Mucosa of stomach (tissue), 1 donor: ENCODE measurements at regions not wholly inside any gene's neighbourhood (a gene's known extent, or its start where the extent isn't known, plus 50 kb on each side); places are given as distances from the start of the nearest gene placed in this dataset.

Source experiments
- H3K27me3 ChIP-seq: one replicate; pipeline ENCODE4 v1.7.0; 2013; ENCODE audit warnings: mild to moderate bottlenecking, low read length; ENCODE audit not compliant: control insufficient read depth, insufficient read depth
- H3K36me3 ChIP-seq: one replicate; pipeline ENCODE4 v1.7.0; 2013; ENCODE audit warnings: low read length; ENCODE audit not compliant: control insufficient read depth, insufficient read depth
- H3K4me1 ChIP-seq: one replicate; pipeline ENCODE4 v1.7.0; 2013; ENCODE audit warnings: mild to moderate bottlenecking, low read length; ENCODE audit not compliant: control insufficient read depth, insufficient read depth
- H3K4me3 ChIP-seq: one replicate; pipeline ENCODE4 v1.7.0; 2013; ENCODE audit warnings: low read length
- H3K9ac ChIP-seq: one replicate; pipeline ENCODE4 v1.7.0; 2013; ENCODE audit warnings: mild to moderate bottlenecking, low read length, moderate library complexity
- H3K9me3 ChIP-seq: one replicate; pipeline ENCODE4 v1.7.0; 2013; ENCODE audit warnings: mild to moderate bottlenecking, low read length, moderate library complexity; ENCODE audit not compliant: control insufficient read depth
- donor health status: Pancreatic carcinoma.

- no peaks in the 10 kb centered on the region for H3K36me3 ChIP-seq
- H3K4me1 ChIP-seq, result no peaks in the 10 kb centered on the region
- H3K4me3 ChIP-seq, result no peak overlapping the region
These were observed 121.1 kb downstream of the PDCD6IP start for GRCh38 chr3:33919312-33920120.

GRCh38 chr3:33920511-33920910 is 122.1 kb downstream of the PDCD6IP start:
- Histone ChIP-seq H3K9ac (no peak overlapping the region), H3K4me1 (no peaks in the 10 kb centered on the region), H3K27me3 (peaks cover 5% of the 10 kb centered on the region), H3K36me3 (no peaks in the 10 kb centered on the region), H3K9me3 (no peaks in the 10 kb centered on the region), H3K4me3 (no peak overlapping the region)

More at GRCh38 chr3:33919312-33920120, 121.1 kb downstream of the PDCD6IP start:
- peaks cover 5% of the 10 kb centered on the region for H3K27me3 ChIP-seq
- no peak overlapping the region for H3K9ac ChIP-seq
- H3K9me3 ChIP-seq, result no peaks in the 10 kb centered on the region

GRCh38 chr3:33921608-33922007 is 123.2 kb downstream of the PDCD6IP start:
- Histone ChIP-seq H3K4me3 (no peak overlapping the region), H3K36me3 (no peaks in the 10 kb centered on the region), H3K4me1 (no peaks in the 10 kb centered on the region), H3K27me3 (no peaks in the 10 kb centered on the region), H3K9ac (no peak overlapping the region), H3K9me3 (no peaks in the 10 kb centered on the region)

GRCh38 chr3:33926998-33927605 is 128.7 kb downstream of the PDCD6IP start:
- no peaks in the 10 kb centered on the region for H3K27me3 ChIP-seq
- H3K9me3 ChIP-seq, result no peaks in the 10 kb centered on the region
- no peaks in the 10 kb centered on the region for H3K36me3 ChIP-seq
- no peaks in the 10 kb centered on the region for H3K4me1 ChIP-seq
- no peak overlapping the region for H3K4me3 ChIP-seq
- H3K9ac ChIP-seq, result no peak overlapping the region

- H3K36me3 ChIP-seq, result no peaks in the 10 kb centered on the region
- H3K27me3 ChIP-seq, result no peaks in the 10 kb centered on the region
- H3K9me3 ChIP-seq, result no peaks in the 10 kb centered on the region
- H3K9ac ChIP-seq, result no peak overlapping the region
- H3K4me3 ChIP-seq, result no peak overlapping the region
- H3K4me1 ChIP-seq, result no peaks in the 10 kb centered on the region
These were observed 131.4 kb downstream of the PDCD6IP start for GRCh38 chr3:33929813-33930212.

GRCh38 chr3:33931512-33931911 is 133.1 kb downstream of the PDCD6IP start:
- Histone ChIP-seq H3K27me3 (no peaks in the 10 kb centered on the region), H3K4me1 (no peaks in the 10 kb centered on the region), H3K36me3 (no peaks in the 10 kb centered on the region), H3K4me3 (no peak overlapping the region), H3K9ac (no peak overlapping the region), H3K9me3 (no peaks in the 10 kb centered on the region)

GRCh38 chr3:33932010-33932764 is 133.8 kb downstream of the PDCD6IP start:
- Histone ChIP-seq H3K36me3 (no peaks in the 10 kb centered on the region), H3K4me1 (no peaks in the 10 kb centered on the region), H3K4me3 (no peak overlapping the region), H3K27me3 (no peaks in the 10 kb centered on the region), H3K9ac (no peak overlapping the region), H3K9me3 (no peaks in the 10 kb centered on the region)

GRCh38 chr3:33936171-33936920 is 137.9 kb downstream of the PDCD6IP start:
- Histone ChIP-seq H3K9me3 (no peaks in the 10 kb centered on the region), H3K36me3 (no peaks in the 10 kb centered on the region), H3K4me3 (no peak overlapping the region), H3K4me1 (no peaks in the 10 kb centered on the region), H3K9ac (no peak overlapping the region), H3K27me3 (no peaks in the 10 kb centered on the region)

GRCh38 chr3:33936921-33937525 is 138.6 kb downstream of the PDCD6IP start:
- no peaks in the 10 kb centered on the region for H3K36me3 ChIP-seq
- H3K9me3 ChIP-seq, result no peaks in the 10 kb centered on the region
- H3K4me3 ChIP-seq, result no peak overlapping the region
- no peaks in the 10 kb centered on the region for H3K27me3 ChIP-seq
- no peaks in the 10 kb centered on the region for H3K4me1 ChIP-seq
- H3K9ac ChIP-seq, result no peak overlapping the region

- H3K27me3 ChIP-seq, result no peaks in the 10 kb centered on the region
- no peaks in the 10 kb centered on the region for H3K36me3 ChIP-seq
- no peak overlapping the region for H3K9ac ChIP-seq
- no peaks in the 10 kb centered on the region for H3K4me1 ChIP-seq
- no peaks in the 10 kb centered on the region for H3K9me3 ChIP-seq
- no peak overlapping the region for H3K4me3 ChIP-seq
These were observed 139.2 kb downstream of the PDCD6IP start for GRCh38 chr3:33937628-33938027.

- Histone ChIP-seq H3K9ac (no peak overlapping the region), H3K4me3 (no peak overlapping the region), H3K9me3 (no peaks in the 10 kb centered on the region), H3K36me3 (no peaks in the 10 kb centered on the region), H3K27me3 (no peaks in the 10 kb centered on the region), H3K4me1 (no peaks in the 10 kb centered on the region)
These were observed 141.7 kb downstream of the PDCD6IP start for GRCh38 chr3:33940149-33940548.
